B cell (primary cell): ENCODE measurements at regions not wholly inside any gene's neighbourhood (a gene's known extent, or its start where the extent isn't known, plus 50 kb on each side); places are given as distances from the start of the nearest gene placed in this dataset.

ENCODE experiments used
- EZH2 ChIP-seq: IDR thresholded peaks from 2 replicates; pipeline ENCODE4 v1.6.1; 2012; ENCODE audit warnings: borderline replicate concordance, low read depth, mild to moderate bottlenecking, moderate library complexity, low read length; ENCODE audit not compliant: insufficient read depth, poor library complexity, severe bottlenecking
- TF ChIP-seq, protein P1 (sequence below): fragments of 200-600 bp; IDR thresholded peaks from one replicate; pipeline ENCODE4 v1.8.0; 2022; ENCODE audit warnings: antibody characterized with exemption, mild to moderate bottlenecking

GRCh38 chr20:39116020-39116419 is 153.9 kb downstream of the DHX35 start:
- TF ChIP-seq, protein P1, sequence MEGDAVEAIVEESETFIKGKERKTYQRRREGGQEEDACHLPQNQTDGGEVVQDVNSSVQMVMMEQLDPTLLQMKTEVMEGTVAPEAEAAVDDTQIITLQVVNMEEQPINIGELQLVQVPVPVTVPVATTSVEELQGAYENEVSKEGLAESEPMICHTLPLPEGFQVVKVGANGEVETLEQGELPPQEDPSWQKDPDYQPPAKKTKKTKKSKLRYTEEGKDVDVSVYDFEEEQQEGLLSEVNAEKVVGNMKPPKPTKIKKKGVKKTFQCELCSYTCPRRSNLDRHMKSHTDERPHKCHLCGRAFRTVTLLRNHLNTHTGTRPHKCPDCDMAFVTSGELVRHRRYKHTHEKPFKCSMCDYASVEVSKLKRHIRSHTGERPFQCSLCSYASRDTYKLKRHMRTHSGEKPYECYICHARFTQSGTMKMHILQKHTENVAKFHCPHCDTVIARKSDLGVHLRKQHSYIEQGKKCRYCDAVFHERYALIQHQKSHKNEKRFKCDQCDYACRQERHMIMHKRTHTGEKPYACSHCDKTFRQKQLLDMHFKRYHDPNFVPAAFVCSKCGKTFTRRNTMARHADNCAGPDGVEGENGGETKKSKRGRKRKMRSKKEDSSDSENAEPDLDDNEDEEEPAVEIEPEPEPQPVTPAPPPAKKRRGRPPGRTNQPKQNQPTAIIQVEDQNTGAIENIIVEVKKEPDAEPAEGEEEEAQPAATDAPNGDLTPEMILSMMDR, result no peak
- no peak for TF ChIP-seq EZH2
